KOPT-K1 (cell line): ENCODE measurements at regions not wholly inside any gene's neighbourhood (a gene's known extent, or its start where the extent isn't known, plus 50 kb on each side); places are given as distances from the start of the nearest gene placed in this dataset.

Experiments
- H3K27ac ChIP-seq: fragments of 200-600 bp; sonication (generic); 2 replicates; pipeline ENCODE4 v1.5.1; 2016; ENCODE audit warnings: antibody characterized with exemption, mild to moderate bottlenecking, low read depth, low read length; ENCODE audit not compliant: poor library complexity, severe bottlenecking
- H3K36me3 ChIP-seq: fragments of 200-600 bp; sonication (generic); 2 replicates; pipeline ENCODE4 v1.5.1; 2017; ENCODE audit warnings: antibody characterized with exemption, mild to moderate bottlenecking, low read length, moderate library complexity; ENCODE audit not compliant: insufficient read depth
- H3K9me3 ChIP-seq: fragments of 200-600 bp; sonication (generic); 2 replicates; pipeline ENCODE4 v1.5.1; 2017; ENCODE audit warnings: antibody characterized with exemption, low read length, mild to moderate bottlenecking; ENCODE audit not compliant: insufficient read depth, poor library complexity, severe bottlenecking

GRCh38 chr10:130889780-130890179 lies 421.7 kb downstream of the TCERG1L start:
- H3K27ac ChIP-seq, result no peak overlapping the region
- no peaks in the 10 kb centered on the region for H3K36me3 ChIP-seq
- no peaks in the 10 kb centered on the region for H3K9me3 ChIP-seq

GRCh38 chr10:130891066-130891465 lies 420.5 kb downstream of the TCERG1L start:
- H3K27ac ChIP-seq, result no peak overlapping the region
- no peaks in the 10 kb centered on the region for H3K36me3 ChIP-seq

DNA sequence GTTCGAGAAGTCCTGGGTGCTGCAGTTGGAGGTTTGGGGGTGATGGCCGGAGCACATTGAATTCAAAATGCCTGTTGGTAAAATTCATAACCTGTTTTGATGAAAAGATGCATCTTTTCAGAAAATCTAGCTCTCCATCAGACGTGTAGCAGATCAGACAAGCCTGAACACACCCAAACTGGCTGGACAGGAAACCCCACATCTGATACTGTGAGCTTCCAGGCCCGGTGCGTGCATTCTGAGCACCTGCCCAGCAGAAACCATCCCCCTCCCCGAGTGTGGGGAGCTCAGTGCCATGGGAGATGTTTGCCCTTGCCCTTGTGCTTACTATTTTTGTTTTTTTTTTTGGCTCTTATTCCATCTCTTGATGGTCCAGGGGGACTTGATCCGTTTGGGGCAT lies 417.1 kb downstream of the TCERG1L start:
- Histone ChIP-seq H3K27ac (no peak overlapping the region), H3K36me3 (no peaks in the 10 kb centered on the region), H3K9me3 (no peaks in the 10 kb centered on the region)

More at GRCh38 chr10:130891066-130891465, 420.5 kb downstream of the TCERG1L start:
- no peaks in the 10 kb centered on the region for H3K9me3 ChIP-seq

GRCh38 chr10:130895161-130895560 lies 416.4 kb downstream of the TCERG1L start:
- no peak overlapping the region for H3K27ac ChIP-seq
- no peaks in the 10 kb centered on the region for H3K36me3 ChIP-seq
- H3K9me3 ChIP-seq, result no peaks in the 10 kb centered on the region

- Histone ChIP-seq H3K36me3 (no peaks in the 10 kb centered on the region), H3K9me3 (no peaks in the 10 kb centered on the region), H3K27ac (no peak overlapping the region)
Observed at GRCh38 chr10:130897815-130898214, 413.7 kb downstream of the TCERG1L start.

- Histone ChIP-seq H3K9me3 (no peaks in the 10 kb centered on the region), H3K27ac (no peak overlapping the region), H3K36me3 (no peaks in the 10 kb centered on the region)
Observed at GRCh38 chr10:130898381-130898780, 413.1 kb downstream of the TCERG1L start.

- no peaks in the 10 kb centered on the region for H3K36me3 ChIP-seq
- H3K9me3 ChIP-seq, result no peaks in the 10 kb centered on the region
- H3K27ac ChIP-seq, result no peak overlapping the region
Observed at GRCh38 chr10:130899856-130900255, 411.7 kb downstream of the TCERG1L start.

DNA sequence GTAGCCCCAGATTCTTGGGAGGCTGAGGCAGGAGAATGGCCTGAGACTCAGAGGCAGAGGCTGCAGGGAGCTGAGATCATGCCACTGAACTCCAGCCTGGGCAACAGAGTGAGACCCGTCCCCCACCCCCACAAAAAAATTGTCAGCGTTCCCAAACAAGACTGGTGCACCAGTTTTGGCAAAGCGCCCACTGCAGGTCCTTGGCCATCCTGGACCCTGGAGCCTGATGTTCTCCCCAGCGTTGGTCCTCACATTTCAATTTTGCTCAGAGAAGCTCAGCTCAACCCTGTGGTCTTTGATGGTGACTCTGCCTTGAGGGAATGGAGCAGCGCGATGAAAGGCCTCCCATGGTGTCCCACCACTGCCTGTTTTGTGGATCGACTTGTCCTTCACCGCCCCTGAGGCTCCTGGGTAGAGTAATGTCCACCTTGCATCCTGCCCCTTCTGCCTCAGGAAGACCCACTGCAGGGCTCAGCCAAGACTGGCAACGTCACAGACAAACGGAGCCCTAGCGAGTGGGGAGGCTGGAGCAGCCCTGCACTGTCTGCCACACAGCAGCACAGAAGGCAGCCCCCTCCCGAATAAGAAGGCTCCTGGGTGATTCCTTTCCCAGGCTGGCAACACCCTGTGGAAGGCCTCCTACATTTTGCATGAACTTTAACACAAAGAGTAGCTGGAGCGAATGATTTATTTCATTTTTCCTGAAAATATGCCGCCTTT lies 410.9 kb downstream of the TCERG1L start:
- Histone ChIP-seq H3K27ac (no peak overlapping the region), H3K9me3 (no peaks in the 10 kb centered on the region), H3K36me3 (no peaks in the 10 kb centered on the region)

GRCh38 chr10:130901311-130902165 lies 410.0 kb downstream of the TCERG1L start:
- H3K9me3 ChIP-seq, result no peaks in the 10 kb centered on the region

DNA sequence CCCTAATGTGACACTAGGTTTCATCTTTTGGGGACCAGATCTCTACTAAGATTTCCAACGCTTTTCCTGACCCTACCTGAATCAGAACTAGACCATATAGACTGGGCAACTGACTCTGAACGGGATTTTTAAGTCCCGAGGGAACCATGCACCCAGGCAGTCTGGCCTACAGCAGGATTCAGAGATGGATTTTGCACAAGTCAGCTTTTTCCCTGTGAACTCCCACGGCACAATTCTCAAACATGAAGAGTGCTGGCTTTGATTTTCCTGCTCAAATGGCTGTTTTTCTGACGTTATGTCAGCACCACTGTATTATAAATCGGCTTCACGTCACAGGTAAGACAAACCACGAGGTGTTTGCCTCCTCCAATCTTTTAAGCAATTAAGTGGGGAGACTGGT lies 409.1 kb downstream of the TCERG1L start:
- Histone ChIP-seq H3K36me3 (no peaks in the 10 kb centered on the region), H3K9me3 (no peaks in the 10 kb centered on the region), H3K27ac (no peak overlapping the region)

More at GRCh38 chr10:130901311-130902165, 410.0 kb downstream of the TCERG1L start:
- H3K27ac ChIP-seq, result no peak overlapping the region
- H3K36me3 ChIP-seq, result no peaks in the 10 kb centered on the region

DNA sequence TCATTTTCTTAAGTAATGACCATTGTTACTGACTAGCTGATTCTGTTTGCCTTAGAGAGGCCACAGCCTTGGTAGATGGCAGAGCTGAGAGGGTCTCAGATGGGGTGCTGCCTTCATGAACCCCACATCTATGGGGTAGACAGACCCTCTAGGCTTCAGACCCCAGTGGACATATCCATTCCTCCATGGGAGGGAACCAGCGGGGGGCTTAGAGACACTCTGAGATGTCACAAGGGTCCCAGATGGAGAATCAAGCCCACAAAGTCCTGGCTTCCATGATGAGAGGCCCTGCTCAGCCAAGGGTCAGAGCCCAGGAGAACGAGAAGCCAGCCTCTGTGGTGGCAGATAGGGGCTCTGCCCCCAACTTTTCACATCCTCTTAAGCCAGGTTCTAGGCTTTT lies 408.6 kb downstream of the TCERG1L start:
- Histone ChIP-seq H3K9me3 (no peaks in the 10 kb centered on the region), H3K27ac (no peak overlapping the region), H3K36me3 (no peaks in the 10 kb centered on the region)

- Histone ChIP-seq H3K36me3 (no peaks in the 10 kb centered on the region), H3K9me3 (no peaks in the 10 kb centered on the region), H3K27ac (no peak overlapping the region)
Observed at GRCh38 chr10:130904676-130905075, 406.8 kb downstream of the TCERG1L start.

DNA sequence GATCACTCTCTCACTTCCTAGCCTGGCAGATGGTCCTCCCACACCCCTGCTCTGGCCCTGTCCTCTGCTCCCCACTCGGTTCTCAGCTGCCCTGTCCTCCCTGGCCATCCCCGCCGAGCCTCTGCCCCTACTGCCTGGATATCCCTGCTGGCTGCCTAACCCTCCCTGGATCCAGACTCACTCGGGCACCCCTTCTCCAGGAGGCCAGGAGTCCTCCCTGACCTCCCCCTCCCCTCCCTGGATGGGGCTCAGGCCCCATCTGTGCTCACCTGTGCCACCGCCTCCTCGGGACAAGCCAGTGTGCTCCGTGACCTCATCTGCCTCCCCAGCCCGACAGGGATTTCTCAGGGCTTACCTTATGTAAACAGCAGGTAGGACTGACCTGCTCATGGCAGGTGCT lies 406.1 kb downstream of the TCERG1L start:
- H3K9me3 ChIP-seq, result no peaks in the 10 kb centered on the region
- no peak overlapping the region for H3K27ac ChIP-seq
- no peaks in the 10 kb centered on the region for H3K36me3 ChIP-seq

DNA sequence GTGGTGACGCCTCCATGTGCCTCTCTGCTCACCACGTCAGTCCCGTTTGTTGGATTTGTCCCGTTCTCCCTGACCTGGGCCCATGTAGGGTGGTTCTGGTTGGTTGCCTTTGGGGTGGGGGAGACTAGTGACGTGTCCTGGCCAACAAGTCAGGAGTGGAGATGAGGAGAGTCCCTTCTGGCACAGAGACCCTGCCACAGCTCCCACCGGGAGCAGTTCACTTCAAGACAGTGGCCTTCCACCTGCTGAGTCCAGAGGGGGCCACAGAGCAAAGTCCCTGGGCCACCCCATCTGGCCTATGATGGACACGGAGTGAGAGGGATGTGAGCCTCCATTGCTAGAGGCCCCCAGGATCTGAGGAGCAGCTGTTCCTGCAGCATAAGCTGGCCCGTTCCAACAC lies 405.6 kb downstream of the TCERG1L start:
- Histone ChIP-seq H3K9me3 (peaks cover 2% of the 10 kb centered on the region), H3K36me3 (no peaks in the 10 kb centered on the region), H3K27ac (no peak overlapping the region)

DNA sequence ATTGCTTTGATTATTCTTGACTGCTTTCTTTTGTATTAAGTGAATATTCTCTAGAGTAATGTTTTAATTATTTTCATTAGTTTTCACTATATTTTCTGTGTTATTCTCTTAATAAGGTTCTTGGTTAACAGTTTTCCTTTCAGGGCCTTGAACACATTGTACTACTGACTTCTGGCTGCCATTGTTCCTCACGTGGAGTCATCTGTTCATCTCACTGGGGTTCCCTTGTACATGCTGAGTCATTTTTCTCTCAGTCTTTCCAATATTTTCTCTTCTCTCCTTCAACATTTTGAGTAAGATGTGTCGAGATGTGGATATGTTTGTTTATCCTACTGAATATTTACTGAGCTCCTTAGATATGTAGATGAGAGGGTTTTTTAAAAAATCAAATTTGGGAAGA lies 400.7 kb downstream of the TCERG1L start:
- Histone ChIP-seq H3K36me3 (no peaks in the 10 kb centered on the region), H3K9me3 (peaks cover 3% of the 10 kb centered on the region), H3K27ac (no peak overlapping the region)
